HG02981 (cell line): ENCODE measurements at regions not wholly inside any gene's neighbourhood (a gene's known extent, or its start where the extent isn't known, plus 50 kb on each side); places are given as distances from the start of the nearest gene placed in this dataset.
A peak's percentile ranks its signal among the peaks of the same experiment; 100 is the strongest.
"Not testable (repeated sequence)": the region's sequence is repeated elsewhere in the genome, so short reads cannot be mapped to it uniquely, and the experiment has no call there.

Experiments used
- ATAC-seq: cut with Tn5 transposase; IDR thresholded peaks from one replicate; pipeline ENCODE4 v1.9.1; 2021; ENCODE audit warnings: mild to moderate bottlenecking, moderate library complexity; ENCODE audit not compliant: unreplicated experiment

DNA sequence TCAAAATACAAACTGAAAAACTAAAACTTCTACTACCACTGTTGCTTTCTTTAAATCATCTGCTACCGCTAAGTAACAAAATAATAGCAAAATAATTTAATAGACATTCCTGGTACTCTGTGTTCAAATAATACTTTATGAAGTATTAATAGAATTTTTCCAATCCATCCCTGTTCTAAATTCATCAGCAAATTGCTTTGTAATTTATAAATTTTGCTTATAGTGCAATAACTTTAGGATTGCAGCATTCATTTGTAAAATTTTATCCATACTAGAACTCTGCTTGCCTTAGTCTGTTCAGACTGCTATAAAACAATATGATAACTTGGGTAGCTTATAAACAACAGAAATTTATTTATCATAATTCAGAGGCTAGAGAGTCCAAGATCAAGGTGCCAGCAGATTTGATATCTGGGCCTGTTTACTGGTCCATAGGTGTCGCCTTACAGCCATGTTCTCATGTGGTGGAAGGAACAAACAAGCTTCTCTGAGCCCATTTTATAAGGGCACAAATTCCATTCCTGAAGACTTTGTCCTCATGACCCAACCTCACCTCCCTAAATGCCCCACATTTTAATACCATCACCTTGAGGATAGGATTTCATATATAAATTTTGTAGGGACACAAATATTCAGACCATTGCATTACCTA, 415.1 kb upstream of the MAP2 start:
- ATAC-seq: no peak

GRCh38 chr2:209018633-209019032, 405.2 kb upstream of the MAP2 start:
- ATAC-seq: not testable (repeated sequence)

GRCh38 chr2:209029249-209029648, 394.6 kb upstream of the MAP2 start:
- ATAC-seq: no peak

- ATAC-seq: no peak
Measured at GRCh38 chr2:209044307-209044706, 379.5 kb upstream of the MAP2 start.

DNA sequence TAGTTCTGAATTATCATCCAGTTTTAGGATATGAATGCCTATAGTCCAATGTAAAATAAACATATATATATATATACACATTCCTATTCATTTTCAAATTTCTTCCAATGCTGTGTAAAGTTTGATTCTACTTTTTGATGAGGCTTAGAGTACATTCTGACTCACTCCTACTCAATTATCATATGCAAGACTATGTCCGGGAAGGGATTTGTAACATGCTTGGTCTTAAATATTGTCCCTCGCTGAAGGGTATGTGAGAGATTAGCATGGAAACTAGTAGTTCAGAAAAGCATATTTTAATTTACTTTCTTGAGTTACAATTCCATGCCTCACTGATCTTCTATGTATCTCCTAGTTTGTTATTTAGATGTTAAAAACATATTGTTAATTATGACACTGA, 377.7 kb upstream of the MAP2 start:
- ATAC-seq: no peak

- ATAC-seq: no peak
Measured at GRCh38 chr2:209049608-209050007, 374.2 kb upstream of the MAP2 start.

GRCh38 chr2:209062210-209062609, 361.6 kb upstream of the MAP2 start:
- no peak for ATAC-seq

- no peak for ATAC-seq
Measured at GRCh38 chr2:209070262-209070661, 353.6 kb upstream of the MAP2 start.

GRCh38 chr2:209073151-209073550, 350.7 kb upstream of the MAP2 start:
- ATAC-seq: no peak

- ATAC-seq: no peak
Measured at GRCh38 chr2:209074711-209075110, 349.1 kb upstream of the MAP2 start.

- ATAC-seq: no peak
Measured at GRCh38 chr2:209076151-209076550, 347.7 kb upstream of the MAP2 start.

DNA sequence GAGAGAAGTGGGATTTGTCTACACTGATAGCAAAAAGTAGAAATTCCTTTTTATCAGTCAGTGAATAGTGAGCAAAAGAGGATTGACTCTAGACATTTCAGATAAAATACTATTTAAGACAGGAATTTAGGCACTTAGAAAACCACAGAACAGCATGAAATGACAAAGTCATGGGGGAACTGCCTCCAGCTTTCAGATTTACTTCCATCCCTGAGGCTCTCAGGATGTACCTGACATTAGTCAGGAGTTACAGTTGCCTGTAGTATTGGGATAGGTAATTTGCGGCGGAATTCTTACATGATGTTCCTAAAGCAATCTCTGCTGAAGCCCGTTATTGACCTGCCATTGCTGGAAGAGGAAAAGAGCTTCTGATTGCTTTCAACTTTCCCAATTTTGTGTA, 337.1 kb upstream of the MAP2 start:
- no peak for ATAC-seq

DNA sequence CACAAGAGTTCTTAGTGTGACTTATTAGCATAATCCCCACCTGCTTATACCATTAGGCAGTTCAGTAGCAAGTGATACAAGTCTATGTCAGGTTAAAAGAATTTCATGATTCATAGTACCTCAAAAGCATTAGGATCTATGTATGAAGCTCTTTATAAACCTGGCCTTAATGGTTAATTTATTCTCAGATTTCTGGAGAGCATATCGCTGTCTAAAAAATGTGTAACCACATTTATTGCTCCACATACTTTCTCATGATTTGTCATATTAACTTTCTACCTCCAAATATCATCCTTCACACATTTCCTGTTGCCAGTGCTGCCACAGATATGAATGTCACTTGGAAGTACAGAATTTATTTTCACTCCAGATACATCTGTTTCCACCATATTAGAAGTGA, 332.8 kb upstream of the MAP2 start:
- no peak for ATAC-seq

DNA sequence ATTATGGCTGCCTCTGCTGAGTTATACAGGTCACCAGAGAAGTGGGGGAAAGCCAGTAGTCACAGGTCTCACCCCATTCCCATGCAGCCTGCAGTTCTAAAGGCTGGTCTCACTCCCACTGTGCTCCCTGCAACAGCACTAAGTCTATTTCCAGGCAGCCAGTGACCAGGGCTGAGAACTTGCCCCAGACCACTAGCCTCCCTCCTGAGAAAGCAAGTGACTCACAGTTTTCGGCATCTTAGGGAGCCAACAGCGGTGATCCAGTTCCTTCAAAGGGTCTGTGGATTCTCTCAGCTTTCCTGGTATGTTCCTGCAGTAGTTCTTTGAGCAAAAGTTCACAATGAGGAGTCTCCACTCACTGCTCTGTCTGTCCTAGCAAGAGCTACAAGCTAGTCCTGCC, 329.6 kb upstream of the MAP2 start:
- ATAC-seq: no peak

DNA sequence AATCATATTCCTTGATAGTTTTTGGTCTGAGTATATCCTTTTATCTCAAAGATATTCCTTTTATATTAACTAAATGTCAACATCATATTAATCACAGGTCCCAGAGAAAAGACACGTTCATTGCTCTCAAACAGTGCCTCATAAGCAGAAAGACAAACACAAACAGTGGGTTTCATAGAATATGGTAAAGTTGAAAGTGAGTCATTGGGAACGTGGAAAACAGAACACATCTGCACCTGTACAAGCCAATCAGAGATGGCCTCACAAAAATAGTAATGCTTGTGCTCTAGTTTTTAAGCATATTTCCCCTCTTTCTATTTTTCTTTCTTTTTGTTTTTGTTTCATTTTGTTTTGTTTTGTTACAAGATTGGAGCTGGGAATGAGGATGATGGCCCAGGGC, 328.4 kb upstream of the MAP2 start:
- ATAC-seq: no peak

DNA sequence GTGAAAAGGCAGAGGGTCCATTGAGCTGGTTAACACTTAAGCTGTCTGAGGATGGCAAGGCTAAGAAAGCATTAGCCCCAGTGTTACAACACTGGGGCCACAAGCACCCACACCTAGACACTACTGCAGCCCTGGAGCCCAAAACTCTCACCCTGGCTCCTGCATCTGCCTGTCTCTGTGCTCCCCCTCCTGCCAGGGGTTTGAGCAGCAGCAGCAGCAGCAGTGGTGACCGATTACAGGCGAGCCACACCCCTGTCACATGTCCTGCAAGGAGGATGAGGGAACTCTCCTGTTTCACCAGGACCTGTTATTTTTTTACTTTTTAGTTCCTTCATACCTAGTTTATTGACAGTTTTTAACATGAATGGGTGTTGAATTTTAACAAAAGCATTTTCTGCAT, 326.7 kb upstream of the MAP2 start:
- ATAC-seq: no peak

- ATAC-seq: no peak
Measured at GRCh38 chr2:209102319-209102718, 321.5 kb upstream of the MAP2 start.

DNA sequence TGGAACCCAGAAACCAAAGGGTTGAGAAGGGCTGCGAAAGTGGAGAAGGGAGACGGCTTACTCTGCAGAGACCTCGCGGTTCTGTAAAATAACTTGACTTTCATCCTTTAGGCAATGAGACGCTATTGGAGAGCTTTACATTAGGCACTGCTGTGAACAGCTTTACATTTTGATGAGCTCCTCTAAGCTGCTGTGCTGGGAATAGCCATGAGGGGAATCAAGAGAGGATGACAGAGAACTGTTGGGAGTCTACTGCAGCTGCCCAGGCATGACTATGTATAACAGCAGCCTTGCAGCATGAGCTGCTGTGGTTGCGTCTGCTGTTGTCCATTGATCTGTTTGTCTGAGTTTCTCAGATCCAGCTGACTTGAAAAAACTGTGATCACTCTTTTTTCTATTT, 310.8 kb upstream of the MAP2 start:
- no peak for ATAC-seq

GRCh38 chr2:209114588-209115240, 309.1 kb upstream of the MAP2 start:
- ATAC-seq: no peak

DNA sequence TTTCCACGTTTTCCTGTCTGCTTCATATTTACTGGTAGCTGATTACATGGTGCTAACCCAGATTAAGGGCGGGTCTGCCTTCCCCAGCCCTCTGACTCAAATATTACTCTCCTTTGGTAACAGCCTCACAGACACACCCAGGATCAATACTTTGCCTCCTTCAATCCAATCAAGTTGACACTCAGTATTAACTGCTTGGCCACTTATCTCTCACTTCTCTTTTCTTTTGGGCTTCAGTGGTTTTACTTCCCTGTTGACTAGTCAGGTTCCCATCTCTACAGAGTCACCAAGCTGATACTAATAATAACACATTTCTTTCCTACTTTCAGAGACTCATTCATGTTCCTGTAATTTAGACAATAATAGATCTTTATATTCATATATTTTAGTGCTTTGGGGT, 302.2 kb upstream of the MAP2 start:
- ATAC-seq: peak; percentile 93

DNA sequence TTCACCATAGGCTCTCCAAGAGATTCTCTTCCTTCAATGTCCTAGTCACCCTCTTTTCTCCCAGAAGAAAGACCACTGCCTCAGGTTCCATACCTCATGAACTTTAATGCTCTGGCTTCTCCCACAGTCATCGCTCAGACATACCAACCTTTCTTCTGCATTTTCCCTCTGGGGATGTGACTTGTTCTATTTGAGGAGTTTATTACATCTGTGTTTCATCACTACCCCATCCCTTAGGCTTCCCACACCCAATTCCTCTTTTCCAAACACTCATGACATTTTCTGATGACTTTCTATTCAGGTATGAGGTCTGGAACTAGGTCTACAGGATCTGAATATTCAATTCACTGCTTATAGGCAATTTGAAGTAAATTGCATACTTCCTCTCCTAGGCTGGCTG, 298.6 kb upstream of the MAP2 start:
- no peak for ATAC-seq

- ATAC-seq: no peak
Measured at GRCh38 chr2:209138079-209138478, 285.8 kb upstream of the MAP2 start.

- ATAC-seq: no peak
Measured at GRCh38 chr2:209141142-209141541, 282.7 kb upstream of the MAP2 start.
